HEK293 (cell line): ENCODE measurements at regions not wholly inside any gene's neighbourhood (a gene's known extent, or its start where the extent isn't known, plus 50 kb on each side); places are given as distances from the start of the nearest gene placed in this dataset.

Source experiments
- CTCF ChIA-PET: fragments of 350-600 bp; formaldehyde crosslinking; extraction: SDS; loops from one replicate; lab custom pipeline; 2021; ENCODE audit warnings: antibody characterized with exemption; lab: Yijun Ruan, JAX
- POLR2A ChIA-PET: fragments of 300-600 bp; formaldehyde crosslinking; extraction: SDS; loops from one replicate; lab custom pipeline; 2020; ENCODE audit warnings: antibody characterized with exemption, inconsistent platforms; lab: Yijun Ruan, JAX
- H3K27ac ChIP-seq: fragments of 200-500 bp; sonication (Bioruptor generic); 2 replicates; pipeline ENCODE4 v1.5.1; 2014; ENCODE audit warnings: low read depth, low read length, control low read depth, inconsistent platforms; ENCODE audit errors: extremely low read depth
- H3K36me3 ChIP-seq, 2 experiments: fragments of 200-500 bp in 1 of 2; sonication (Bioruptor generic) in 1 of 2; 1 replicate in 1 of 2; 2 replicates in 1 of 2; pipeline ENCODE4 v1.5.1; 2014 to 2017; ENCODE audit warnings: inconsistent platforms in 2 of 2, low read length in 2 of 2; ENCODE audit not compliant: control insufficient read depth in 2 of 2, insufficient read depth in 1 of 2
- H3K4me1 ChIP-seq: fragments of 200-500 bp; sonication (Bioruptor generic); 2 replicates; pipeline ENCODE4 v1.5.1; 2014; ENCODE audit warnings: mild to moderate bottlenecking, low read length, inconsistent platforms; ENCODE audit not compliant: control insufficient read depth, insufficient read depth
- H3K4me3 ChIP-seq: 2 replicates; pipeline ENCODE4 v1.5.1; 2011; ENCODE audit warnings: low read depth, mild to moderate bottlenecking, control low read depth, low read length, moderate library complexity
- H3K9me3 ChIP-seq: fragments of 200-500 bp; sonication (Bioruptor generic); 2 replicates; pipeline ENCODE4 v1.5.1; 2014; ENCODE audit warnings: low read depth, low read length, inconsistent platforms; ENCODE audit not compliant: control insufficient read depth, insufficient read depth
- HOXA7 ChIP-seq: sonication (generic); formaldehyde crosslinking; IDR thresholded peaks from 2 replicates; pipeline ENCODE4 v1.8.1; 2022; ENCODE audit warnings: missing genetic modification reagents, borderline replicate concordance
- HOXD13 ChIP-seq: sonication (generic); formaldehyde crosslinking; IDR thresholded peaks from 2 replicates; pipeline ENCODE4 v1.8.0; 2022; ENCODE audit warnings: missing genetic modification reagents, borderline replicate concordance
- KLF16 ChIP-seq: fragments of 450-650 bp; formaldehyde crosslinking; IDR thresholded peaks from 2 replicates; pipeline ENCODE4 v1.5.1; 2017; ENCODE audit warnings: missing biosample characterization, missing genetic modification characterization
- MYNN ChIP-seq: fragments of 450-650 bp; formaldehyde crosslinking; IDR thresholded peaks from 2 replicates; pipeline ENCODE4 v1.5.1; 2016; ENCODE audit warnings: missing biosample characterization, missing genetic modification characterization, borderline replicate concordance
- SCRT1 ChIP-seq: fragments of 450-650 bp; formaldehyde crosslinking; IDR thresholded peaks from 2 replicates; pipeline ENCODE4 v1.5.1; 2016; ENCODE audit warnings: missing biosample characterization, missing genetic modification characterization, borderline replicate concordance
- SCRT2 ChIP-seq: fragments of 450-650 bp; formaldehyde crosslinking; IDR thresholded peaks from 2 replicates; pipeline ENCODE4 v1.5.1; 2016; ENCODE audit warnings: missing biosample characterization, missing genetic modification characterization
- ZBTB8A ChIP-seq: fragments of 450-650 bp; formaldehyde crosslinking; IDR thresholded peaks from 2 replicates; pipeline ENCODE4 v1.5.1; 2016; ENCODE audit warnings: missing biosample characterization, missing genetic modification characterization
- ZIC2 ChIP-seq: fragments of 450-650 bp; formaldehyde crosslinking; IDR thresholded peaks from 2 replicates; pipeline ENCODE4 v1.5.1; 2016; ENCODE audit warnings: missing biosample characterization, missing genetic modification characterization
- ZNF292 ChIP-seq: fragments of 450-650 bp; formaldehyde crosslinking; IDR thresholded peaks from 2 replicates; pipeline ENCODE4 v1.5.1; 2016; ENCODE audit warnings: low read depth, missing biosample characterization, missing genetic modification characterization, borderline replicate concordance
- ZNF416 ChIP-seq: fragments of 450-650 bp; formaldehyde crosslinking; IDR thresholded peaks from 2 replicates; pipeline ENCODE4 v1.5.1; 2016; ENCODE audit warnings: missing biosample characterization, missing genetic modification characterization
- ZNF433 ChIP-seq: fragments of 450-650 bp; formaldehyde crosslinking; IDR thresholded peaks from 2 replicates; pipeline ENCODE4 v1.5.1; 2016; ENCODE audit warnings: missing biosample characterization, missing genetic modification characterization, low read depth
- ZNF549 ChIP-seq: fragments of 450-650 bp; IDR thresholded peaks from 2 replicates; pipeline ENCODE4 v1.5.1; 2018; ENCODE audit warnings: missing biosample characterization, missing genetic modification characterization, mild to moderate bottlenecking, inconsistent platforms, moderate library complexity
- ZNF560 ChIP-seq: fragments of 450-650 bp; formaldehyde crosslinking; IDR thresholded peaks from 2 replicates; pipeline ENCODE4 v1.5.1; 2017; ENCODE audit warnings: missing biosample characterization, missing genetic modification characterization, borderline replicate concordance
- ZNF624 ChIP-seq: fragments of 450-650 bp; formaldehyde crosslinking; IDR thresholded peaks from 2 replicates; pipeline ENCODE4 v1.5.1; 2017; ENCODE audit warnings: missing biosample characterization, missing genetic modification characterization
- ZNF670 ChIP-seq: fragments of 450-650 bp; formaldehyde crosslinking; IDR thresholded peaks from 2 replicates; pipeline ENCODE4 v1.5.1; 2016; ENCODE audit warnings: missing biosample characterization, missing genetic modification characterization, low read depth
- ZNF701 ChIP-seq: fragments of 450-650 bp; formaldehyde crosslinking; IDR thresholded peaks from 2 replicates; pipeline ENCODE4 v1.5.1; 2016; ENCODE audit warnings: missing biosample characterization, missing genetic modification characterization
- TF ChIP-seq, protein P1 (sequence below): fragments of 450-650 bp; formaldehyde crosslinking; IDR thresholded peaks from 2 replicates; pipeline ENCODE4 v1.5.1; 2016; ENCODE audit warnings: missing biosample characterization, missing genetic modification characterization
- TF ChIP-seq, protein P2 (sequence below): fragments of 450-650 bp; formaldehyde crosslinking; IDR thresholded peaks from 2 replicates; pipeline ENCODE4 v1.5.1; 2016; ENCODE audit warnings: missing biosample characterization, missing genetic modification characterization
- TF ChIP-seq, protein P3 (sequence below): fragments of 450-650 bp; formaldehyde crosslinking; IDR thresholded peaks from 2 replicates; pipeline ENCODE4 v1.5.1; 2016; ENCODE audit warnings: missing biosample characterization, missing genetic modification characterization
- TF ChIP-seq, protein P4 (sequence below): fragments of 450-650 bp; IDR thresholded peaks from 2 replicates; pipeline ENCODE4 v1.5.1; 2018; ENCODE audit warnings: missing biosample characterization, mild to moderate bottlenecking, missing genetic modification characterization
- TF ChIP-seq, protein P5 (sequence below): fragments of 450-650 bp; formaldehyde crosslinking; IDR thresholded peaks from 2 replicates; pipeline ENCODE4 v1.5.1; 2016; ENCODE audit warnings: missing biosample characterization, missing genetic modification characterization

DNA sequence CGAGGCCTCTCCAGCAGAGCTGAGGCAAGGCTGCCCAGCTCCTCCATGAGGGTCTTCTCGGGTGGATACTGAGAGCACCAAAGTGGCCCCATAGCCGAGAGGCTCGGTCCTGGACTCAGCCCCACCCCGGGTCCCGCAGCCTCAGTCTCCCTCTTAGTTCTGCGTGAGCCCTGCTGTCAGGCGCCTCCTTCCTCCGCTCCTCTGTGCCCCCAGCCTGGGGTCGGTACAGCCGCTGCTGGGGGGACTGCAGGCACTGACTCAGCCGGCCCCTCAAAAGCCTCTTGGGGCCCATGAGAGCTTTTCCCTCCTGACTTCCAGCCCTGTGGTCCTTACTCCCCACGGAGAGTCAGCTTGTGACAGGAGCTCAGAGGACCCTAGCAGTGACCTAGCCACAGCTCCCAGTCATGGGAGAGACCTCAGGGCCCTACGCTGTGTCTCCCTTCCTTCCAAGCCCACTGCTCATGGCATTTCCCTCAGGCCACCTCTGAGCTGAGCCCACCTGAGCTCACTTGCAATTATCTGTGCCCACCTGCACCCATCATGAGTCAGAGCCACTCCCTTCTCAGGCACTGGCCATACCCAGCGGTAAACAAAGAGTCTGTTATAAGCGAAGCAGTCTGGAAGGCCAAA, 295.0 kb upstream of the RTL1 start:
- Histone ChIP-seq H3K27ac (no peak overlapping the region), H3K4me1 (no peaks in the 10 kb centered on the region), H3K9me3 (no peaks in the 10 kb centered on the region), H3K36me3 (no peaks in the 10 kb centered on the region), H3K4me3 (no peak overlapping the region)
- CTCF ChIA-PET, result interaction anchor here (0.6 kb wide), 1 partner anchor 365 kb away, joined by 5 read pairs; no protein-coding TSS in a partner anchor
- POLR2A ChIA-PET, result no interaction called here
- no peak for TF ChIP-seq ZIC2 (tag by site-specific recombination)
- no peak for TF ChIP-seq HOXD13 (CRISPR knock-in tag)
- TF ChIP-seq ZNF433 (tag by site-specific recombination), result no peak
- no peak for TF ChIP-seq MYNN (tag by site-specific recombination)
- TF ChIP-seq SCRT2, result no peak
- TF ChIP-seq, protein P1, sequence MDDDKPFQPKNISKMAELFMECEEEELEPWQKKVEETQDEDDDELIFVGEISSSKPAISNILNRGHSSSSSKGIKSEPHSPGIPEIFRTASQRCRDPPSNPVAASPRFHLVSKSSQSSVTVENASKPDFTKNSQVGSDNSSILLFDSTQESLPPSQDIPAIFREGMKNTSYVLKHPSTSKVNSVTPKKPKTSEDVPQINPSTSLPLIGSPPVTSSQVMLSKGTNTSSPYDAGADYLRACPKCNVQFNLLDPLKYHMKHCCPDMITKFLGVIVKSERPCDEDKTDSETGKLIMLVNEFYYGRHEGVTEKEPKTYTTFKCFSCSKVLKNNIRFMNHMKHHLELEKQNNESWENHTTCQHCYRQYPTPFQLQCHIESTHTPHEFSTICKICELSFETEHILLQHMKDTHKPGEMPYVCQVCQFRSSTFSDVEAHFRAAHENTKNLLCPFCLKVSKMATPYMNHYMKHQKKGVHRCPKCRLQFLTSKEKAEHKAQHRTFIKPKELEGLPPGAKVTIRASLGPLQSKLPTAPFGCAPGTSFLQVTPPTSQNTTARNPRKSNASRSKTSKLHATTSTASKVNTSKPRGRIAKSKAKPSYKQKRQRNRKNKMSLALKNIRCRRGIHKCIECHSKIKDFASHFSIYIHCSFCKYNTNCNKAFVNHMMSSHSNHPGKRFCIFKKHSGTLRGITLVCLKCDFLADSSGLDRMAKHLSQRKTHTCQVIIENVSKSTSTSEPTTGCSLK, result no peak
- TF ChIP-seq ZNF292, result no peak
- TF ChIP-seq, protein P2, sequence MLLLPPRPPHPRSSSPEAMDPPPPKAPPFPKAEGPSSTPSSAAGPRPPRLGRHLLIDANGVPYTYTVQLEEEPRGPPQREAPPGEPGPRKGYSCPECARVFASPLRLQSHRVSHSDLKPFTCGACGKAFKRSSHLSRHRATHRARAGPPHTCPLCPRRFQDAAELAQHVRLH, result no peak
- no peak for TF ChIP-seq KLF16 (tag by site-specific recombination)
- no peak for TF ChIP-seq HOXA7 (CRISPR knock-in tag)
- no peak for TF ChIP-seq ZNF701 (tag by site-specific recombination)
- TF ChIP-seq, protein P3, sequence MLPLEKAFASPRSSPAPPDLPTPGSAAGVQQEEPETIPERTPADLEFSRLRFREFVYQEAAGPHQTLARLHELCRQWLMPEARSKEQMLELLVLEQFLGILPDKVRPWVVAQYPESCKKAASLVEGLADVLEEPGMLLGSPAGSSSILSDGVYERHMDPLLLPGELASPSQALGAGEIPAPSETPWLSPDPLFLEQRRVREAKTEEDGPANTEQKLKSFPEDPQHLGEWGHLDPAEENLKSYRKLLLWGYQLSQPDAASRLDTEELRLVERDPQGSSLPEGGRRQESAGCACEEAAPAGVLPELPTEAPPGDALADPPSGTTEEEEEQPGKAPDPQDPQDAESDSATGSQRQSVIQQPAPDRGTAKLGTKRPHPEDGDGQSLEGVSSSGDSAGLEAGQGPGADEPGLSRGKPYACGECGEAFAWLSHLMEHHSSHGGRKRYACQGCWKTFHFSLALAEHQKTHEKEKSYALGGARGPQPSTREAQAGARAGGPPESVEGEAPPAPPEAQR, result no peak
- TF ChIP-seq, protein P4, sequence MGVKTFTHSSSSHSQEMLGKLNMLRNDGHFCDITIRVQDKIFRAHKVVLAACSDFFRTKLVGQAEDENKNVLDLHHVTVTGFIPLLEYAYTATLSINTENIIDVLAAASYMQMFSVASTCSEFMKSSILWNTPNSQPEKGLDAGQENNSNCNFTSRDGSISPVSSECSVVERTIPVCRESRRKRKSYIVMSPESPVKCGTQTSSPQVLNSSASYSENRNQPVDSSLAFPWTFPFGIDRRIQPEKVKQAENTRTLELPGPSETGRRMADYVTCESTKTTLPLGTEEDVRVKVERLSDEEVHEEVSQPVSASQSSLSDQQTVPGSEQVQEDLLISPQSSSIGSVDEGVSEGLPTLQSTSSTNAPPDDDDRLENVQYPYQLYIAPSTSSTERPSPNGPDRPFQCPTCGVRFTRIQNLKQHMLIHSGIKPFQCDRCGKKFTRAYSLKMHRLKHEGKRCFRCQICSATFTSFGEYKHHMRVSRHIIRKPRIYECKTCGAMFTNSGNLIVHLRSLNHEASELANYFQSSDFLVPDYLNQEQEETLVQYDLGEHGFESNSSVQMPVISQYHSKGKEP (tag by site-specific recombination), result no peak
- TF ChIP-seq ZNF549, result no peak

DNA sequence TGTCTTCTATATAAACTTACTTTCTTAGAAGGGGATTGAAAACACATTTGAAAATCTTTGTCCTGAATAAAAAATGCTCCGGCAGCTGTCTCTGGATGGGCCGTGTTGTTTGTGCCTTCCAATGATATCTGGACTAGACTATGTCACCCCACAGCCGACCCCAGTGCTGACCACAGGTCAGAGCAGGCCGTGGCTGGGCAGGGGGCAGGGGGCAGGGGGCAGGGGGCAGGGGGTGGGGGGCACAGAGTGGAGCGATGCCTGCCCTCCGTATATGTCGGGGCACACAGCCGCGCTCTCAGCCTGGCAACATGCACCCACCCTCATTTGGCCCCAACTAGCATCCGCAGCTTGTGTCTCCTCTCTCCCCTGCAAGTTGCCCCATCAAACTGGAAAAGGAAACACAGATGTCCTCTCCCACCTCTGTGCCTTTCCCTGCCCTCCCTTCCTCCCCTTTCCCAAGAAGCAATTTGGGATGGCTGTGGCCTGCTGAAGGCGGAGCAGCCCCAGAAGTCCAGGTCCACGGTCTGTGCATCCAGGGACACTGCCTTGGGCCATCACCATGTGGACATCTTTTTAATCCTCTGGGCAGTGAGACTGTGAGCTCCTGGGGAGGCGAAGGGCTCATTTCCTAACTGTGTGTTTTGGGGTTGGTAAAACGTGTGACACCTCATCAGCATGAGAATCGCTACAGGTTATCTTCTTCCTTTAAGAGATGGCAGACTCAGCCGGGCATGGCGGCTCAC, 295.7 kb upstream of the RTL1 start:
- no peaks in the 10 kb centered on the region for H3K4me1 ChIP-seq
- no peak overlapping the region for H3K4me3 ChIP-seq
- H3K27ac ChIP-seq, result no peak overlapping the region
- CTCF ChIA-PET, result interaction anchor here (0.6 kb wide), 1 partner anchor 364 kb away, joined by 5 read pairs; no protein-coding TSS in a partner anchor
- no peaks in the 10 kb centered on the region for H3K36me3 ChIP-seq
- POLR2A ChIA-PET, result no interaction called here
- no peaks in the 10 kb centered on the region for H3K9me3 ChIP-seq
- TF ChIP-seq ZNF416 (no peak), ZNF670 (tag by site-specific recombination) (no peak), ZNF560 (tag by site-specific recombination) (no peak), ZNF624 (tag by site-specific recombination) (no peak), SCRT1 (tag by site-specific recombination) (no peak), ZBTB8A (tag by site-specific recombination) (no peak)
- TF ChIP-seq, protein P5, sequence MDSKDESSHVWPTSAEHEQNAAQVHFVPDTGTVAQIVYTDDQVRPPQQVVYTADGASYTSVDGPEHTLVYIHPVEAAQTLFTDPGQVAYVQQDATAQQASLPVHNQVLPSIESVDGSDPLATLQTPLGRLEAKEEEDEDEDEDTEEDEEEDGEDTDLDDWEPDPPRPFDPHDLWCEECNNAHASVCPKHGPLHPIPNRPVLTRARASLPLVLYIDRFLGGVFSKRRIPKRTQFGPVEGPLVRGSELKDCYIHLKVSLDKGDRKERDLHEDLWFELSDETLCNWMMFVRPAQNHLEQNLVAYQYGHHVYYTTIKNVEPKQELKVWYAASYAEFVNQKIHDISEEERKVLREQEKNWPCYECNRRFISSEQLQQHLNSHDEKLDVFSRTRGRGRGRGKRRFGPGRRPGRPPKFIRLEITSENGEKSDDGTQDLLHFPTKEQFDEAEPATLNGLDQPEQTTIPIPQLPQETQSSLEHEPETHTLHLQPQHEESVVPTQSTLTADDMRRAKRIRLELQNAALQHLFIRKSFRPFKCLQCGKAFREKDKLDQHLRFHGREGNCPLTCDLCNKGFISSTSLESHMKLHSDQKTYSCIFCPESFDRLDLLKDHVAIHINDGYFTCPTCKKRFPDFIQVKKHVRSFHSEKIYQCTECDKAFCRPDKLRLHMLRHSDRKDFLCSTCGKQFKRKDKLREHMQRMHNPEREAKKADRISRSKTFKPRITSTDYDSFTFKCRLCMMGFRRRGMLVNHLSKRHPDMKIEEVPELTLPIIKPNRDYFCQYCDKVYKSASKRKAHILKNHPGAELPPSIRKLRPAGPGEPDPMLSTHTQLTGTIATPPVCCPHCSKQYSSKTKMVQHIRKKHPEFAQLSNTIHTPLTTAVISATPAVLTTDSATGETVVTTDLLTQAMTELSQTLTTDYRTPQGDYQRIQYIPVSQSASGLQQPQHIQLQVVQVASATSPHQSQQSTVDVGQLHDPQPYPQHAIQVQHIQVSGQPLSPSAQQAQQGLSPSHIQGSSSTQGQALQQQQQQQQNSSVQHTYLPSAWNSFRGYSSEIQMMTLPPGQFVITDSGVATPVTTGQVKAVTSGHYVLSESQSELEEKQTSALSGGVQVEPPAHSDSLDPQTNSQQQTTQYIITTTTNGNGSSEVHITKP (tag by site-specific recombination), result no peak
